Embryonic facial prominence (tissue), 1 donor: ENCODE measurements at regions not wholly inside any gene's neighbourhood (a gene's known extent, or its start where the extent isn't known, plus 50 kb on each side); places are given as distances from the start of the nearest gene placed in this dataset.
"Not testable (repeated sequence)": the region's sequence is repeated elsewhere in the genome, so short reads cannot be mapped to it uniquely, and the experiment has no call there.

ENCODE experiments used
- DNase-seq: peaks from one replicate; pipeline ENCODE4 v3.0.0-alpha.2; 2016; ENCODE audit errors: extremely low spot score

GRCh38 chr4:100644150-100644549, 126.3 kb upstream of the EMCN start:
- no peak for DNase-seq

GRCh38 chr4:100641336-100641735, 123.5 kb upstream of the EMCN start:
- DNase-seq, result no peak

- DNase-seq, result no peak
Observed at GRCh38 chr4:100635899-100636298, 118.1 kb upstream of the EMCN start.

- no peak for DNase-seq
Observed at GRCh38 chr4:100633269-100633668, 115.4 kb upstream of the EMCN start.

GRCh38 chr4:100632163-100632562, 114.3 kb upstream of the EMCN start:
- no peak for DNase-seq

- no peak for DNase-seq
Observed at GRCh38 chr4:100631281-100631968, 113.6 kb upstream of the EMCN start.

- DNase-seq, result no peak
Observed at GRCh38 chr4:100630341-100630740, 112.5 kb upstream of the EMCN start.

- DNase-seq, result no peak
Observed at GRCh38 chr4:100609810-100610209, 92.0 kb upstream of the EMCN start.

GRCh38 chr4:100608651-100609050, 90.8 kb upstream of the EMCN start:
- not testable (repeated sequence) for DNase-seq

- no peak for DNase-seq
Observed at GRCh38 chr4:100605144-100605543, 87.3 kb upstream of the EMCN start.

GRCh38 chr4:100593935-100594334, 76.1 kb upstream of the EMCN start:
- DNase-seq, result no peak

GRCh38 chr4:100591161-100591876, 73.5 kb upstream of the EMCN start:
- DNase-seq, result no peak

- DNase-seq, result no peak
Observed at GRCh38 chr4:100590325-100590724, 72.5 kb upstream of the EMCN start.

- no peak for DNase-seq
Observed at GRCh38 chr4:100588076-100588475, 70.3 kb upstream of the EMCN start.

GRCh38 chr4:100582146-100582545, 64.3 kb upstream of the EMCN start:
- DNase-seq, result no peak

- no peak for DNase-seq
Observed at GRCh38 chr4:100581337-100581736, 63.5 kb upstream of the EMCN start.

GRCh38 chr4:100576570-100576969, 58.7 kb upstream of the EMCN start:
- no peak for DNase-seq

- no peak for DNase-seq
Observed at GRCh38 chr4:100574607-100575006, 56.8 kb upstream of the EMCN start.

GRCh38 chr4:100569196-100569595, 51.4 kb upstream of the EMCN start:
- DNase-seq, result no peak
